HG03565 (cell line): ENCODE measurements at regions not wholly inside any gene's neighbourhood (a gene's known extent, or its start where the extent isn't known, plus 50 kb on each side); places are given as distances from the start of the nearest gene placed in this dataset.
"Not testable (repeated sequence)": the region's sequence is repeated elsewhere in the genome, so short reads cannot be mapped to it uniquely, and the experiment has no call there.

Source experiments
- ATAC-seq: cut with Tn5 transposase; IDR thresholded peaks from one replicate; pipeline ENCODE4 v1.9.1; 2021; ENCODE audit warnings: mild to moderate bottlenecking, moderate library complexity; ENCODE audit not compliant: unreplicated experiment

DNA sequence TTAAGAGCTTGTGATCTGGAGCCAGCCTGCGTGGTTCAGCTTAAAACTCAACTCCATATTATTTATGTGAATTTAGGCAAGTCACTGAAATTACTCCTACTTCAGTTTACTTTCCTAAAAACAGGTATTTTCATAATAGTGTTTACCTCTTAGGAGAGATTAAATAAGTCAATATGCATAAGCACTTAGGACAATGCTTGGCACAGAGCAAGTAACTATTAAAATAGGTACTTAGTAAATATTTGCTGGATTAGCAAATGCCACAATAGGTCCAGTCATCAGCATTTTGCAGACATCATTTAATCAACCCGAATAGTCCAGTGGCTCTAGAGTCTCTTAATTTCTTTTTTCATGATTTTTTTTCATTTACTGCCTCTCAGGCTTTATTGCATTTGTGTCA lies 78.6 kb upstream of the PTPRK start:
- no peak for ATAC-seq

GRCh38 chr6:128598571-128598970 lies 78.2 kb upstream of the PTPRK start:
- no peak for ATAC-seq

GRCh38 chr6:128597956-128598355 lies 77.6 kb upstream of the PTPRK start:
- no peak for ATAC-seq

DNA sequence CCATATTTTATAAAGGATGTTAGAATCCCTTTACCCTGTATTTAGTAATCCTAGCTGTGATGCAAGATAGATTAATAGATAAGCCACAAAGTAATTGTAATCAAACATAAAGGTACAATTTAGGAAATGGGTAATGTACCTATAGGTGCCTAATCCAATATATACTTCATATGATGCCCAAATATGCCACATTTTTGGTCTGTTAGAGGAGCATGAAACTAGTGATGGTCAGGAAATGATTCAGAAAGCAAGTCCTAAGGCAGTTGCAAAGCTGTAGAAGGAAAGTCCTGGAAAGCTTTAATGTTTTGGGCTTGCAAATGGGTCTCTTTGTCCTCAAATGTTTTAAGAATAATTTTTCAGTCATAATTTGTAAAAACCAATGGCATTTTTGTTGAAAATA lies 76.6 kb upstream of the PTPRK start:
- ATAC-seq, result no peak

GRCh38 chr6:128595544-128595943 lies 75.1 kb upstream of the PTPRK start:
- ATAC-seq, result no peak

GRCh38 chr6:128586095-128586494 lies 65.7 kb upstream of the PTPRK start:
- no peak for ATAC-seq

- ATAC-seq, result no peak
Measured at GRCh38 chr6:128580224-128581110, 60.1 kb upstream of the PTPRK start.

DNA sequence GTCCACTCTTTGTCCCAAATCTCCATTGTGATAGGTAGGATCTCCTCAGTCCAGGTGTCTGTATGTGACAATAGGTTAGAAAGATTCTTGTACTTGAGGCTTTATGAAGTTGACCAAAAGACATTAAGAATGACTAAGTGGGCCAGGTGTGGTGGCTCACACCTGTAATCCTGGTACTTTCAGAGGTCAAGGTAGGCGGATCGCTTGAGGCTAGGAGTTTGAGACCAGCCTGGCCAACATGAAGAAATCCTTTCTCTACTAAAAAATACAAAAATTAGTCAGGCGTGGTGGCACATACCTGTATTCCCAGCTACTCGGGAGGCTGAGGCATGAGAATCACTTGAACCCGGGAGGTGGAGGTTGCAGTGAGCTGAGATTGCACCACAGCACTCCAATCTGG lies 54.9 kb upstream of the PTPRK start:
- ATAC-seq, result not testable (repeated sequence)

- ATAC-seq, result peak; percentile 54
Measured at GRCh38 chr6:128574402-128574801, 54.0 kb upstream of the PTPRK start.

GRCh38 chr6:128573036-128573435 lies 52.6 kb upstream of the PTPRK start:
- ATAC-seq, result no peak

GRCh38 chr6:128572294-128572693 lies 51.9 kb upstream of the PTPRK start:
- no peak for ATAC-seq

- no peak for ATAC-seq
Measured at GRCh38 chr6:128570680-128571063, 50.3 kb upstream of the PTPRK start.

GRCh38 chr6:128569732-128570679 lies 49.6 kb upstream of the PTPRK start:
- no peak for ATAC-seq
